Smooth muscle cell of the brain vasculature (primary cell): ENCODE measurements at regions not wholly inside any gene's neighbourhood (a gene's known extent, or its start where the extent isn't known, plus 50 kb on each side); places are given as distances from the start of the nearest gene placed in this dataset.

Experiments used
- DNase-seq: peaks from one replicate; pipeline ENCODE4 v3.0.0-alpha.2; 2012; ENCODE audit warnings: low read depth, low spot score

- no peak for DNase-seq
Observed at GRCh38 chr1:238123201-238123600, 232.5 kb upstream of the ZP4 start.

GRCh38 chr1:238119861-238120260 is 229.1 kb upstream of the ZP4 start:
- no peak for DNase-seq

GRCh38 chr1:238119060-238119459 is 228.3 kb upstream of the ZP4 start:
- no peak for DNase-seq

GRCh38 chr1:238115852-238116251 is 225.1 kb upstream of the ZP4 start:
- no peak for DNase-seq

GRCh38 chr1:238112952-238113621 is 222.4 kb upstream of the ZP4 start:
- no peak for DNase-seq

- no peak for DNase-seq
Observed at GRCh38 chr1:238111516-238111915, 220.8 kb upstream of the ZP4 start.

GRCh38 chr1:238111081-238111480 is 220.4 kb upstream of the ZP4 start:
- no peak for DNase-seq

- DNase-seq: no peak
Observed at GRCh38 chr1:238108417-238108816, 217.7 kb upstream of the ZP4 start.

GRCh38 chr1:238107322-238107721 is 216.6 kb upstream of the ZP4 start:
- DNase-seq: no peak

GRCh38 chr1:238104752-238105151 is 214.0 kb upstream of the ZP4 start:
- no peak for DNase-seq

- DNase-seq: no peak
Observed at GRCh38 chr1:238101923-238102322, 211.2 kb upstream of the ZP4 start.

- no peak for DNase-seq
Observed at GRCh38 chr1:238099871-238100270, 209.1 kb upstream of the ZP4 start.

GRCh38 chr1:238089615-238090014 is 198.9 kb upstream of the ZP4 start:
- DNase-seq: no peak

GRCh38 chr1:238088560-238089290 is 198.0 kb upstream of the ZP4 start:
- no peak for DNase-seq

- DNase-seq: no peak
Observed at GRCh38 chr1:238073991-238074390, 183.3 kb upstream of the ZP4 start.

- DNase-seq: no peak
Observed at GRCh38 chr1:238071061-238071460, 180.3 kb upstream of the ZP4 start.

- no peak for DNase-seq
Observed at GRCh38 chr1:238063454-238063853, 172.7 kb upstream of the ZP4 start.

- no peak for DNase-seq
Observed at GRCh38 chr1:238061967-238062613, 171.4 kb upstream of the ZP4 start.

- no peak for DNase-seq
Observed at GRCh38 chr1:238060061-238060460, 169.3 kb upstream of the ZP4 start.

GRCh38 chr1:238052496-238053266 is 162.0 kb upstream of the ZP4 start:
- no peak for DNase-seq

- no peak for DNase-seq
Observed at GRCh38 chr1:238029126-238029525, 138.4 kb upstream of the ZP4 start.

- no peak for DNase-seq
Observed at GRCh38 chr1:238027366-238027765, 136.6 kb upstream of the ZP4 start.
